ENCODE measurements at regions not wholly inside any gene's neighbourhood (a gene's known extent, or its start where the extent isn't known, plus 50 kb on each side); places are given as distances from the start of the nearest gene placed in this dataset.

DNA sequence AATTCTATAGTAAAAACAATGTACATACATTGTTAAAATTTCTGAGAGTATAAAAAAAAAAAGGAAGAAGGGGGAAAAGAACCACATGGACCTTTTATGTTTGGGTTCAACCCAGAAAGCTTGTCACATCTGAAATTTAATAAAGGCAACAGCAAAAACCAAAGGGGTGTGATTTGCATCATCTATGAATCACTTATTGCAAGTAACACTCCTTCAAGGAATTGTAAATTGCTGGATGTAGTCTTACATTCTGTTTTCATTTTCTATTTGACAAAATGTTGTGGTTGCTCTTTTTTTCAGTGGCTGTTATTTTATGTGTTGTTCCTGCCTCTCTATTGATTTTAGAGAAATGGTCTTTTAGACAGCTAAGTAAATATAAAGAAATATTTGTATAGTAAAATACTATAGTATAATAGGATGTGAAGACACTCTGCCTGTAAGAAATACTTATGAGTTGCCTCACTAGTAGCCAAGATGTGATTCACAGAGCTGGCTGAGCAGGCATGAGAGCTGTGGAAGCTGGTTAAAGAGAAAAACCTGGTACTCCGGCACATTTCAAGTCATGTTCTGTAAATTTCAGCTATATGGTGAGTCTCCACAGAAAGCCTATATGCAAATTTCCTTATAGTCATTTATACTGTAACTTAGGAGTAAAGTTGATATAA, 131.1 kb upstream of the CNTLN start:
- no peak for TF ChIP-seq POLR2A (IDR thresholded peaks at IDR 0.05)
- TF ChIP-seq, protein P1, sequence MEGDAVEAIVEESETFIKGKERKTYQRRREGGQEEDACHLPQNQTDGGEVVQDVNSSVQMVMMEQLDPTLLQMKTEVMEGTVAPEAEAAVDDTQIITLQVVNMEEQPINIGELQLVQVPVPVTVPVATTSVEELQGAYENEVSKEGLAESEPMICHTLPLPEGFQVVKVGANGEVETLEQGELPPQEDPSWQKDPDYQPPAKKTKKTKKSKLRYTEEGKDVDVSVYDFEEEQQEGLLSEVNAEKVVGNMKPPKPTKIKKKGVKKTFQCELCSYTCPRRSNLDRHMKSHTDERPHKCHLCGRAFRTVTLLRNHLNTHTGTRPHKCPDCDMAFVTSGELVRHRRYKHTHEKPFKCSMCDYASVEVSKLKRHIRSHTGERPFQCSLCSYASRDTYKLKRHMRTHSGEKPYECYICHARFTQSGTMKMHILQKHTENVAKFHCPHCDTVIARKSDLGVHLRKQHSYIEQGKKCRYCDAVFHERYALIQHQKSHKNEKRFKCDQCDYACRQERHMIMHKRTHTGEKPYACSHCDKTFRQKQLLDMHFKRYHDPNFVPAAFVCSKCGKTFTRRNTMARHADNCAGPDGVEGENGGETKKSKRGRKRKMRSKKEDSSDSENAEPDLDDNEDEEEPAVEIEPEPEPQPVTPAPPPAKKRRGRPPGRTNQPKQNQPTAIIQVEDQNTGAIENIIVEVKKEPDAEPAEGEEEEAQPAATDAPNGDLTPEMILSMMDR (IDR thresholded peaks at IDR 0.05) = no peak

All from right lobe of liver (tissue), 4 donors.